Skin of body (tissue), 1 donor: ENCODE measurements at regions not wholly inside any gene's neighbourhood (a gene's known extent, or its start where the extent isn't known, plus 50 kb on each side); places are given as distances from the start of the nearest gene placed in this dataset.
"Not testable (repeated sequence)": the region's sequence is repeated elsewhere in the genome, so short reads cannot be mapped to it uniquely, and the experiment has no call there.

Experiments used
- DNase-seq: peaks from one replicate; lab custom pipeline; 2025; lab: John Stamatoyannopoulos, UW

- DNase-seq, result no peak
Measured at GRCh38 chr21:35982717-35983116, 77.6 kb downstream of the SETD4 start.

DNA sequence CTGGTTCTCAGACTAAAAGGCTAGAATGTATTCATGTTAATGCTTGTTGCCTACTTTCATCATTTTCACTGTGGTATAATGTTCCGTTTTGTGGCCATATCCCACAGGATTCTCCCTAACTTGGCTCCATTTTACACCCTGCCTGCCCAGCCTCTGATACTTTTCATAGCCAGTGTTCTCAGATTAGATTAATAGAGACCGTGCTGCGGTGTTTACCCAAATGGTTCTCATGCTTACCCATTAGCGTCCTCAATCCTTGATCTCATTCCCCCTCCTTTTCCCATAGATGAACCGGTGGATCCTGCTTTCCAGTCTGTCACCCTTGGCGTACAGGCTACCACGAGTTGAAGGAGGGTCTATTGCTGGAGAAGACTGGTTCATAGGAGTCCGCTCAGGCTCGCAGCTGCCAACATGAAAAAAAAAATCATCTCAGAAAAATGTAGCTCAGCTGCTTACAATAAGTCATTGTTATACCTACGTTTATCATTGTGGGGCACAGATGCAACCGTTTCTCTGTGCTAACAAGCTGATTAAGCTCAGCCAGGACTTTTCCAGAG is 78.7 kb downstream of the SETD4 start:
- DNase-seq, result no peak

DNA sequence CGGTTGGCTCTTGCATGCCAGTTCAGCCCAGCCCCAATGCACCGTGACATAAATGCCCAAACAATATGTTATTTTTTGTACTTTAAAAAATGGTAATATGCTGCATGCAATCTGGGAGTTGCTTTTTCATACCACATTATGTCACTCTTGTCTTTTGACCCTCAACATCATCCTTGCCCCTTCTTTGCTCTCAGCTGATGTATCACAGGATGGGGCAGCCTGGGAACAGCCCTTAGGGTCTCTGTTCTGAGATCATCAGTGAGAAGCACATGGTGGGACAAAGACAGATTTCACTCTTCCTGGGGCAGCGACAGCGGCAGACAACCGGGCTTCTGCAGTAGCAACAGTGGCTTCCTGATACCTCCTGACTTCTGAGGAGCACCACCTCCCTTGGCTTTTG is 79.5 kb downstream of the SETD4 start:
- no peak for DNase-seq

GRCh38 chr21:35977860-35978259 is 82.5 kb downstream of the SETD4 start:
- DNase-seq, result not testable (repeated sequence)

DNA sequence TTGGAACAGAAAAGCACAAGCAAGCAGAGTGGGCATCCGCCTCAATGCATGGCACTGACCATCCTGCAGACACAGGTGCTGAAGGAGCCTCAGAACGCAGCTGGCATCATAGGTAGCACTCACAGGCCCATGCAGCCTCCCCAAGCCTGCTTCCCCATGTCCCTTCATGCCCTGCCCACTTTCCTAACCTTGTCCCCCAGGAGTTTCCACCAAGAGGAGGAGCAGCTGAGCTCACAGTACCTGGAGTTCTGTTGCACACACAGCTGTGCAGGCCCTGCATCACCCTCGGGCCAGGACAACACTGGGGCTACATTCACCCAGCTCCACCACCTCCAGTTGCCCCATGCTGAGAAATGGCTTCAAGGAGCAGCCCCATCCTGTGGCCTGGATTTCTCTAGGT is 83.4 kb downstream of the SETD4 start:
- DNase-seq, result no peak

DNA sequence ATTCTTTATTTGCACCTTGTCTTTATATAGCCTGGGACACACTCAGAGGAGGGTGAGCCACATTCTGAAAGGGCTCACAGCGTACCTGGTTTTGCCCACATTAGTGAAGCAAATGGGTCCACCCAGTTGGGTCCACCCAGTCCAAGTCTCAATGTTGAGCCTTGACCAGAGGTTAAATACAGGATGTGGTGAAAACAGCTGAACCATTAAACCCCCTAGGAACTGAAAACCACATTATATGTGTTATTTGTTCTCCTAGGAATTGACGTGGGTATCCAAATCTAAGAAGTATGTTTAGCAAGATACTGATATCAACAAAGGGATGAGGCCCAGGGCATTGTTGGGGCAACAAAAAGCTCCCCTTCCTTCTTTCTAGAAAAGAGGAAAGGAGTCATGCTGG is 83.8 kb downstream of the SETD4 start:
- DNase-seq, result no peak

DNA sequence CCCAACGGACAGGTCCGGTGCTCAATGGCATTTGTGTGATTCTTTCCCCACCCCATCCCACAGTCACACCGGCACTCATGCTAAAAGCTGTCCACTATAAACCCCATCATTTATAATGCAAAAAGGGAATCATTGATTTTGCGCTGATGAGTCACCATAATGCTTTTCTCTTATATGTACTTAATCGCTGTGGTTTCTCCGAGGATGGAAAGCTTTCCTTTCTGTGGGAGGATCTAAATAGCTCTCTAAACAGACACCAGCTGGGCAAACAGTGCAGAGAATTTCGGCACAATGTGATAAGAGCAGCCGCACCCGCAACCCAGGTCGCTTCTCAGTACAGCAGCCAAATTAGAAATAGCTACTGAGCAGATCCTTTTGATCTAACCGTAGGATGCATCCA is 85.6 kb downstream of the SETD4 start:
- DNase-seq, result no peak

DNA sequence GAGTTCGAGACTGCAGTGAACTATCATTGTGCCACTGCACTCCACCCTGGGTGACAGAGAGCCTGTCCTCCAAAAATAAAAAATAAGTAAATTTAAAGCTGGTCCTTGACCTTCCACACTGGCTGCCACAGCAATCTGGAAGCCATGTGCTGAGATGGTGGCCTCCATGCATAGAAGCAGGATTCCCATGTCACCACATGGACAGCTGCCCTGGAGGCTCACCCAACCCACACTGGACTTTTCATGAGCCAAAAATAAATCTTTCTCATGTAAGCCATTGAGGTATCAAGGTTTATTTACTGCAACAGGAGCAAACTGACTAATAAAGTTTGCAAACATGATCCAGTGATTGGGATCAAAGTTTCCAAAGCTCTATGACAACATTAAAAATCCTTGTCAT is 88.5 kb downstream of the SETD4 start:
- no peak for DNase-seq

DNA sequence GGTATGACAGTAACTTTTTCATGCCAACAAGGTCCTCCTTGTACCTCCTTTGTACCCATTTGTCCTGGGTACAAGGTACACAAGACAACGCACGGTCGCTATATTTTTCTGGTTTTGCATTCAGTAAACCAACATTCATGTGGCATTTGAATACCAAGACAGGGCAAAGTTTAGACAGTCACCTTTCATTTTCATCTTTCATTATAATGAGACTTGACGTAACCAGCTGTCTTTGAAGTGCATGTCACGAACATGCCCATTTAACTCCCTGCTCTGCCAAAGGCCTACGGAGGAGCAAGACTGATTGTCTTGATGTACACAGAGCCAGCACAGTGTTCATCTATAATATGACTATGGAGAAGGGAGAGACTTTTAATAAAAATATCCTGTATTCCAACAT is 91.0 kb downstream of the SETD4 start:
- no peak for DNase-seq

GRCh38 chr21:35968564-35968963 is 91.8 kb downstream of the SETD4 start:
- DNase-seq, result no peak

DNA sequence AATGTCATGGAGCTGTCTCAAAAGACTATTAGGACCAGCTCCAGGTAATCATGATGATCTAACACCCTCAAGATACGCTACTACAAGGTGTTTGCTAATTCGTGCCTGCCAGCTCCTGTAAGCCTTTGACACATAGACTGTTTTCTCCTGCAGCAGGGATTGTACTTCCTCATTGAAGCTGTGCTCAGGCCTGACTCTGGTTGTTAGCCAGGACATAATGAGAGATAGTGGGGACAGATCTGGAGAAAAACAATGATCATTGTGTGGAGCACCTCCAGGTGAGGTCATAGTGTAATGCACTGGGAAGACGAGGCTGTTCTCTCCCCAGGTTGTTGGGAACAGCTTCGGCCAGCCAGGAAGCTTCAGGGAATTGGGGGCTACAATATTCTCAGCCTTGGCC is 94.6 kb downstream of the SETD4 start:
- DNase-seq, result no peak

DNA sequence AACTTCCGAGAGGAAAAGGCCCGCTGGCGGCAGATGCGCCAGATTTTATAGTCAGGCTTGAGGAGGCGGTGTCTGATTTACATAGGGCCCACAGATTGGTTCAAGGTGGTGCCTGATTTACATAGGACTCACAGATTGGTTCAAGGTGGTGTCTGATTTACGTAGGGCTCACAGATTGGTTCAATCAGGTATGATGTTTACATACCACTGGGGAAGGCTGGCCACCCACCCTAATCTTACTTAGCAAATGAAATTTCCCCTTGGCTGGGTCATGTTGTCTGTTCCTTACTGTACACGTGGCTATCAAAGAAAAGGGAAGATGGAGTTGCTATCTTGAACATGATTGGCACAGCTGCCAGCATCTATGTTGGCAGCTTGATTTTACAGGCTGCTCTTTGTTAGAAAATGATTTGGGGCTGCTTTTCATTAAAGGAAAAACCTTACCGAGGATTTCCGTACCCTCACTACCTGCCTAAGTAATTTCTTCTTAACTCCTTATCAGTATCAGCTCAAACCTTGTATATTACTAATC is 96.3 kb downstream of the SETD4 start:
- no peak for DNase-seq

GRCh38 chr21:35962917-35963316 is 97.4 kb downstream of the SETD4 start:
- DNase-seq, result no peak

DNA sequence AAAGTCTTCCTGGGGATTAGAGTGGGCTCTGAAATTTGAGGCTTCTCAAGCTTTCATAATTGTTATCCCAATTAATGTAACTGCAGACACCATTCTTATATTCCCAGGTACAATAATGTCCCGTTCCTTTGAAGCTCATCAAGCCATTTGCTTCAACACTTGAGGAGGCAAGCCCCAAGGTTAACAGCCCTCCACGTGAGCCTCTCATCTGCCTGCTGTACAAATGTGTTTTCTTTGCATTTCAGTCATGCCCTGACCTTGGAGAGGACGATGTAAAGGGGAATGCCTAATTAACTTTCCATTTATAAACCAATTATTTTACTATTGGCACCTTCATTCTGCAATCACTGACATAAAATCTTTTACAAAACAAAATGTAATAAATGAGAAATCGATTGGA is 106.3 kb downstream of the SETD4 start:
- DNase-seq, result no peak

DNA sequence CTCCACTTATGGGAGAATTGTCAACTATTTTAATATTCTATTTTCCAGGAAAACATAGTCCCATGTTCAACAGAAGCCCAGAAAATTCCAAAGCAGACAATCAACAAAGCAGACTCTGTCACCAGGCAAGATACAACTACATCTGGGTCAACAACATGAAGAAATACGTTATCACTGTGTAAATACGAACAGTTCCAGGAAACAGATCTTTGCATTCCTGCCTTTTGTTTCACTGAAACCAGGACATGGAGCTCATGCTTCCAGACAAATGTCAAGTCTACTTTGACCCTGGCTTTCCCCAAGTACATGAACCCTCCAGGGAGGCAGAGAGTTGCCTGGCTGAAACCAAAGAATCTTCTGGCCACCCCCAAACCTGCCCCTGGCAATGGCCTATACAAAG is 106.7 kb downstream of the SETD4 start:
- no peak for DNase-seq

DNA sequence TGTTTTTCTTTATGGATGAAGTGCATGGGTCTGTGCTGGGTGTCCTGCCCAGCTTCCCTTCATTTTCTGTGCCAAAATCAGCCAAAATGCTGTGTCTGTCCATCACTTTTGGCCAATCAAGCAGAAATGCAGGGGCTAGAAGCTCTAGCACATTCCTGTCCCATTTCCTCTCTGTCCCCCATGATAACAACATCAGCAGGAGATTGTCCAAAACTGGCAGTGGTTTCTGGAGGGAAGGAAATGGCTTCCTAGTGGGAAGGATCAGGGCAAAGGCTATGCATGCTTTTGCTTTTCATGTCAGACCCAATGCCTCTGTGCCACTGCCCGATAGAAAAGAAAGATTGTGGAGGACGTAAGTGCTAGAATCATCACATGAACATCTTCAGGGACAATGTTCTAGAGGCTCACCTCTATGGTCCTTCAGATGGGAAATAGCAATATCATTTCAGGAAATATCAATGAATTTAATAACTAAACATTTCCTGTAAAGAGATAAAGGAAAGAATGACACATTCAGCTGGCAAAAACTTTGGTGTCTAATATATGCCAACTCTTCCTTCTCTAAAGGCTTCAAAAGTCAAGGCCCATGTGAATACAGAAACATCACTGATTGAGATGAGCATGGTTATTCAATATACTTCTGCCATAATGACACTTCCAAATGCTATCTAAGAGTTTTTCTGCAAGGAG is 107.5 kb downstream of the SETD4 start:
- DNase-seq, result no peak

DNA sequence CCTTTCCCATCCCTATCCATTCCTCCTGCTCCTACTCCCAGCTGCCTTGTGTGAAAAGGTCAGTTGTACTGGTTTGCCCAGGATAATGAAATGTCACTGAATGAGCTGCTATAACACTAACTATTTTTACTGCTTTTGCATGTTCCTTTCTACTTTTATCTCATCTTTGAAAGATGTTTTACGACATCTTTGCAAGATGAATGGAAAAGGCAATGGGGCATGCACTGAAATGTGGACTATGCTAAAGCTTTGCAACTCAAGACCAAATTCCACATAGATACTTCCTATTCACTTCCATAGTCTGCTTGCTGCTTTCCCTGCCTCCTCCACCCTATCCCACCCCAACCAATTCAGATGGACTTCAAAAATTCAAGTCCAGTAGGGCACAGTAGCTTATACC is 111.3 kb downstream of the SETD4 start:
- no peak for DNase-seq

GRCh38 chr21:35945089-35945671 is 115.1 kb downstream of the SETD4 start:
- no peak for DNase-seq

- no peak for DNase-seq
Measured at GRCh38 chr21:35943752-35944151, 116.6 kb downstream of the SETD4 start.

DNA sequence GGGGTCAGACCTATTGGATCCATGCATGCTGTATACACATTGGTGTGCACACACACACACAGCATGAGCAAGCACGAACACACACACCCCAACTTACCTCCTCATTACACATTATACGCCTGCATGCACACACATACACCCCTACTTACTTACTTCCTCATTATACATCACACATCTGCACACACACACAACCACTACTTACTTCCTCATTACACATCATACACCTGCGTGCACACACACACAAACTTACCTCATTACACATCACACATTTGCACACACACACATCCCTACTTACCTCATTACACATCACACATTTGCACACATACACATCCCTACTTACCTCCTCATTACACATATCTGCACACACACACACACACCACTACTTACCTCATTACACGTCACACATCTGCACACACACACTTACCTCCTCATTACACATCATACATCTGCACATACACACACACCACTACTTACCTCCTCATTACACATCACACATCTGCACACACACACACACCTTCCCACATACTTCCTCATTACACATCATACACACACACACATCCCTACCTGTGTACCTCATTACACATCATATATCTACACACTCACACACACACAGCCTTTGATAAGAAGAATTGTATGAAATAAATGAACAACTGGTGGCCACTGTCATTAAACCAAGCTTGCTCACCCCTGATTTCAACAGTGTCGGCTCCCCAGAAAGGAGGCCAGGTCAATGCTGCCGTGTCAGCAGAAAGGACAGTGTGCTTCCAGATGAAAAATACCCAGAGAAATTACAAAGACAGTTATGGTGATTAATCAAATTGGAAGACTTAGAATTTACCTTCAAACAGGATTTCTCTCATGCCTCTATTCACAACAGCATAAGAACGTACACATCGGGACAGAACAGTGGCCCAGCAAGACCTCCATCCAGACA is 117.8 kb downstream of the SETD4 start:
- DNase-seq, result no peak

GRCh38 chr21:35940074-35940927 is 120.0 kb downstream of the SETD4 start:
- DNase-seq, result peak; percentile 63
